Sigmoid colon (tissue), 6 donors: ENCODE measurements at regions not wholly inside any gene's neighbourhood (a gene's known extent, or its start where the extent isn't known, plus 50 kb on each side); places are given as distances from the start of the nearest gene placed in this dataset.

Source experiments
- DNase-seq: peaks from one replicate; pipeline ENCODE4 v3.0.0-alpha.2; 2019
- H3K27ac ChIP-seq, 4 donors: fragments of 200-600 bp; sonication (generic); one replicate each; pipeline ENCODE4 v1.5.1; 2016 to 2019; ENCODE audit warnings: mild to moderate bottlenecking in 1 of 4
- H3K27me3 ChIP-seq, 3 donors: fragments of 200-600 bp; sonication (generic); one replicate each; pipeline ENCODE4 v1.5.1; 2019; ENCODE audit warnings: mild to moderate bottlenecking in 1 of 3
- H3K36me3 ChIP-seq, 4 donors: fragments of 200-600 bp; sonication (generic); one replicate each; pipeline ENCODE4 v1.5.1; 2016 to 2019
- H3K4me1 ChIP-seq, 4 donors: fragments of 200-600 bp; sonication (generic); one replicate each; pipeline ENCODE4 v1.5.1; 2017 to 2019
- H3K4me3 ChIP-seq, 4 donors: fragments of 200-600 bp; sonication (generic); one replicate each; pipeline ENCODE4 v1.5.1; 2017 to 2019; ENCODE audit warnings: mild to moderate bottlenecking in 2 of 4, moderate library complexity in 1 of 4
- H3K9me3 ChIP-seq, 4 donors: fragments of 200-600 bp in 3 of 4; sonication (generic) in 3 of 4; one replicate each; pipeline versions ENCODE4 v1.5.1 to v1.6.1; 2013 to 2019
- CTCF ChIP-seq, 4 experiments: fragments of 450-650 bp in 3 of 4; fragments of 200-600 bp in 1 of 4; IDR thresholded peaks; one replicate each; pipeline ENCODE4 v1.5.1; 2016 to 2019; ENCODE audit warnings: antibody characterized with exemption in 4 of 4, mild to moderate bottlenecking in 3 of 4, moderate library complexity in 2 of 4
- EP300 ChIP-seq, 4 donors: sonication (generic); formaldehyde crosslinking; IDR thresholded peaks; one replicate each; pipeline ENCODE4 v1.6.1; 2017; ENCODE audit warnings: antibody characterized with exemption in 4 of 4
- POLR2A ChIP-seq, 2 donors: fragments of 450-650 bp; IDR thresholded peaks; one replicate each; pipeline ENCODE4 v1.6.1; 2016; ENCODE audit warnings: antibody characterized with exemption in 2 of 2, mild to moderate bottlenecking in 2 of 2, moderate library complexity in 2 of 2
- POLR2AphosphoS5 ChIP-seq, 4 donors: sonication (generic); formaldehyde crosslinking; IDR thresholded peaks; one replicate each; pipeline ENCODE4 v1.6.1; 2017; ENCODE audit warnings: antibody characterized with exemption in 4 of 4
- WGBS, 2 donors: extraction: QIAGEN DNeasy Blood & Tissue Kit; methylation state at CpG; one replicate each; pipeline ENCODE4 v1.1.7; 2013; 5-methylcytosine and 5-hydroxymethylcytosine counted together
- intact Hi-C: fragments of 100-400 bp; cut with DNase I; formaldehyde crosslinking; loops from one replicate; pipeline ENCODE4 v1.15.1; 2023
- donor health status: healthy with polysubstance abuse.
- donor health status: healthy.

DNA sequence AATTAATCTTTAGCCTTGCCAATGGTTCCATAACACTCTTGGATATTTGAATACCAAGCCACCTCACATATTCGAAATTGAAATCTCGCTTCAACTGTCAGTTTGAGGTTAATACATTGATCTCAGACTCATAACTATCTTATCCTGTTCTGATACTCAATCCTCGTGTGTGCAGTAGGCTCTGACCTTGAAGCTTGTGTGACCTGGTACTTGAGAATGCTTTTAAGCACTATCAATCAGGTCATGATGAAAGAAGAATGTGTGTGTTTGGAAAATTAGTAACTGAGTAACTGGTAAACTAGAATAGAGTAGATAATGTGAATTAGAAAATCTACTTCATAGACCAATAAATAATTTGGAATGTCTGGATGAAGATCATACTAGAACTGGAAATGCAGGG is 1266.7 kb downstream of the MAT2B start:
- Histone ChIP-seq H3K27me3 (no peaks in the 10 kb centered on the region), H3K9me3 (no peaks in the 10 kb centered on the region), H3K4me3 (no peak overlapping the region), H3K27ac (no peak overlapping the region), H3K4me1 (no peaks in the 10 kb centered on the region), H3K36me3 (no peaks in the 10 kb centered on the region)
- no peak for DNase-seq
- intact Hi-C loops: no loop called here
- WGBS, 2 donors: 61 to 81% methylated on average over 3 of the region's 3 CpGs
- no peak for TF ChIP-seq POLR2AphosphoS5 (IDR thresholded peaks at IDR 0.05)
- no peak for TF ChIP-seq EP300 (IDR thresholded peaks at IDR 0.05)
- no peak for TF ChIP-seq POLR2A (IDR thresholded peaks at IDR 0.05)
- TF ChIP-seq CTCF (IDR thresholded peaks at IDR 0.05): no peak

- intact Hi-C loops: no loop called here
- 79 to 82% methylated on average over 3 of the region's 3 CpGs for WGBS, 2 donors
Observed at GRCh38 chr5:164784230-164784629, 1278.8 kb downstream of the MAT2B start.

DNA sequence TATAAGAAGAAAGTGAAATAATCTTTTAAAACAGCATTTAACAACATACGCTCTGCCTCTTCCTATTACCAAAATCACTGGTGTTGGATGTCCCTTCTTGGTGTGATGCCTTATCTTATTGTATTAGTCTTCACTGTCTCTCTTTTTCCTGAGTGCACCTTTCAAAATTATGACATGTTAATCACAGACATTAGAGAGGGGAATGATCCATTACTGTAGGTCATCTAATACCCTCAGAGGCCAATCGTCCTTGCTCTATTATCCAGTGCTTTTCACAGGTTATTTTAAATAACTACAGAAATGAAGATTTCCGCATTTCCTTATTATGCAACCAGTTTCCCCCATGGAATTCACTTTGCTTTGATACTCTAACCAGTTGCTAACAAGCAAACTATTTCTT is 1292.7 kb downstream of the MAT2B start:
- H3K27me3 ChIP-seq: no peaks in the 10 kb centered on the region
- no peak for DNase-seq
- H3K4me1 ChIP-seq: no peaks in the 10 kb centered on the region
- no peak overlapping the region for H3K27ac ChIP-seq
- H3K36me3 ChIP-seq: no peaks in the 10 kb centered on the region
- no peaks in the 10 kb centered on the region for H3K9me3 ChIP-seq
- TF ChIP-seq EP300 (IDR thresholded peaks at IDR 0.05): no peak
- no peak for TF ChIP-seq POLR2AphosphoS5 (IDR thresholded peaks at IDR 0.05)
- no peak for TF ChIP-seq POLR2A (IDR thresholded peaks at IDR 0.05)
- no peak for TF ChIP-seq CTCF (IDR thresholded peaks at IDR 0.05)
- H3K4me3 ChIP-seq: no peak overlapping the region
- WGBS, 2 donors: 85 to 88% methylated on average over 3 of the region's 3 CpGs
- intact Hi-C loops: no loop called here

More at GRCh38 chr5:164784230-164784629, 1278.8 kb downstream of the MAT2B start:
- TF ChIP-seq POLR2AphosphoS5 (IDR thresholded peaks at IDR 0.05) (no peak), CTCF (IDR thresholded peaks at IDR 0.05) (no peak), POLR2A (IDR thresholded peaks at IDR 0.05) (no peak), EP300 (IDR thresholded peaks at IDR 0.05) (no peak)
- DNase-seq: no peak
- Histone ChIP-seq H3K27me3 (no peaks in the 10 kb centered on the region), H3K36me3 (no peaks in the 10 kb centered on the region), H3K9me3 (no peaks in the 10 kb centered on the region), H3K27ac (no peak overlapping the region), H3K4me3 (no peak overlapping the region), H3K4me1 (no peaks in the 10 kb centered on the region)

GRCh38 chr5:164799391-164799790 is 1294.0 kb downstream of the MAT2B start:
- TF ChIP-seq EP300 (IDR thresholded peaks at IDR 0.05) (no peak), POLR2A (IDR thresholded peaks at IDR 0.05) (no peak), POLR2AphosphoS5 (IDR thresholded peaks at IDR 0.05) (no peak), CTCF (IDR thresholded peaks at IDR 0.05) (no peak)
- Histone ChIP-seq H3K36me3 (no peaks in the 10 kb centered on the region), H3K27ac (no peak overlapping the region), H3K4me1 (no peaks in the 10 kb centered on the region), H3K9me3 (no peaks in the 10 kb centered on the region), H3K27me3 (no peaks in the 10 kb centered on the region), H3K4me3 (no peak overlapping the region)
- no peak for DNase-seq
- 66 to 73% methylated on average over 2 of the region's 2 CpGs for whole genome bisulfite sequencing, 2 donors
- intact Hi-C loops: no loop called here

DNA sequence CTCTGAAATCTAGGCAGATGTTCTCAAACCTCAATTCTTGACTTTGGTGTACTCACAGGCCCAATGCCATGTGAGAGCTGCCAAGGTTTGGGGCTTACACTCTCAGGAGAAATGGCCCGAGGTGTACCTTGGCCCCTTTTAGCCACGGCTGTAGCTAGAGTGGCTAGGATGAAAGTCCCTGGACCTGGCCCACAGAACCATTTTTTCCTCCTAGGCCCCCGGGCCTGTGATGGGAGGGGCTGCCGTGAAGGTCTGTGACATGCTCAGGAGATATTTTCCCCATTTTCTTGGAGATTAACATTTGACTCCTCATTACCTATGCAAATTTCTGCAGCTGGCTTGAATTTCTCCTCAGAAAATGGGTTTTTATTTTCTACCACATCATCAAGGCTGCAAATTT is 1296.5 kb downstream of the MAT2B start:
- TF ChIP-seq EP300 (IDR thresholded peaks at IDR 0.05) (no peak), POLR2AphosphoS5 (IDR thresholded peaks at IDR 0.05) (no peak), CTCF (IDR thresholded peaks at IDR 0.05) (no peak), POLR2A (IDR thresholded peaks at IDR 0.05) (no peak)
- DNase-seq: no peak
- WGBS, 2 donors: 83 to 92% methylated on average over 4 of the region's 4 CpGs

More for the DNA sequence above, 1296.5 kb downstream of the MAT2B start:
- Histone ChIP-seq H3K4me3 (no peak overlapping the region), H3K27ac (no peak overlapping the region), H3K9me3 (no peaks in the 10 kb centered on the region), H3K27me3 (no peaks in the 10 kb centered on the region), H3K4me1 (no peaks in the 10 kb centered on the region), H3K36me3 (no peaks in the 10 kb centered on the region)
- intact Hi-C loops: no loop called here
